Fibroblast of pulmonary artery (primary cell): ENCODE measurements at regions not wholly inside any gene's neighbourhood (a gene's known extent, or its start where the extent isn't known, plus 50 kb on each side); places are given as distances from the start of the nearest gene placed in this dataset.

Source experiments
- DNase-seq: peaks from one replicate; pipeline ENCODE4 v3.0.0-alpha.2; 2010; ENCODE audit warnings: low read depth
- H3K4me3 ChIP-seq: replicated peaks from 2 replicates; pipeline ENCODE4 v1.5.1; 2011; ENCODE audit warnings: low read depth, mild to moderate bottlenecking, control low read depth, low read length, moderate library complexity
- TF ChIP-seq, protein P1 (sequence below): IDR thresholded peaks from 2 replicates; pipeline ENCODE4 v1.5.1; 2011; ENCODE audit warnings: mild to moderate bottlenecking, control low read depth, low read length, inconsistent platforms; ENCODE audit errors: missing control alignments

- TF ChIP-seq, protein P1, sequence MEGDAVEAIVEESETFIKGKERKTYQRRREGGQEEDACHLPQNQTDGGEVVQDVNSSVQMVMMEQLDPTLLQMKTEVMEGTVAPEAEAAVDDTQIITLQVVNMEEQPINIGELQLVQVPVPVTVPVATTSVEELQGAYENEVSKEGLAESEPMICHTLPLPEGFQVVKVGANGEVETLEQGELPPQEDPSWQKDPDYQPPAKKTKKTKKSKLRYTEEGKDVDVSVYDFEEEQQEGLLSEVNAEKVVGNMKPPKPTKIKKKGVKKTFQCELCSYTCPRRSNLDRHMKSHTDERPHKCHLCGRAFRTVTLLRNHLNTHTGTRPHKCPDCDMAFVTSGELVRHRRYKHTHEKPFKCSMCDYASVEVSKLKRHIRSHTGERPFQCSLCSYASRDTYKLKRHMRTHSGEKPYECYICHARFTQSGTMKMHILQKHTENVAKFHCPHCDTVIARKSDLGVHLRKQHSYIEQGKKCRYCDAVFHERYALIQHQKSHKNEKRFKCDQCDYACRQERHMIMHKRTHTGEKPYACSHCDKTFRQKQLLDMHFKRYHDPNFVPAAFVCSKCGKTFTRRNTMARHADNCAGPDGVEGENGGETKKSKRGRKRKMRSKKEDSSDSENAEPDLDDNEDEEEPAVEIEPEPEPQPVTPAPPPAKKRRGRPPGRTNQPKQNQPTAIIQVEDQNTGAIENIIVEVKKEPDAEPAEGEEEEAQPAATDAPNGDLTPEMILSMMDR = no peak
These were observed 143.1 kb downstream of the SYT10 start for GRCh38 chr12:33296529-33296928.

GRCh38 chr12:33290703-33291102 lies 148.9 kb downstream of the SYT10 start:
- H3K4me3 ChIP-seq = no peak overlapping the region
- no peak for DNase-seq
- TF ChIP-seq, protein P1 = no peak

More at GRCh38 chr12:33296529-33296928, 143.1 kb downstream of the SYT10 start:
- no peak overlapping the region for H3K4me3 ChIP-seq
- no peak for DNase-seq

- TF ChIP-seq, protein P1 = no peak
- no peak for DNase-seq
- no peak overlapping the region for H3K4me3 ChIP-seq
These were observed 156.6 kb downstream of the SYT10 start for GRCh38 chr12:33283054-33283453.

- H3K4me3 ChIP-seq = no peak overlapping the region
- no peak for DNase-seq
- TF ChIP-seq, protein P1 = no peak
These were observed 162.2 kb downstream of the SYT10 start for GRCh38 chr12:33277376-33277775.

DNA sequence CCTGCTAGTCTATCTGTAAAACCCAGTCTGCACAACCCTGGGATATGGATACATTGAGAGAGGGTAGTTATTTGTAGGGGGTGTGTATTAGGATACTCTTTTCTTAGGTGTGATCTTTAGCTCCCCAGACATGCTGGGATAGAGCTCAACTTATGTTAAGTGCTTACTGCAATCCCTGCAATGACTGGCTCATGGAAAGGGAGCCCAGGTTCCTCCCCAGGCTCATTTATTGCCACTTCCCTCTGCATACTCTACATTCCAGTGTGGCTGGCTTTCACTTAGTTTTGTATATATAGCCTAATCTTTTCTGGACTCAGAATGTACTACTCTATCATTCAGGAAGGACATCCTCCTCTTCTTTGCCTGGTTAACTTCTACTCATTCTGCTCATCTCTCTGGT lies 172.0 kb downstream of the SYT10 start:
- DNase-seq = no peak
- no peak overlapping the region for H3K4me3 ChIP-seq
- TF ChIP-seq, protein P1 = no peak

DNA sequence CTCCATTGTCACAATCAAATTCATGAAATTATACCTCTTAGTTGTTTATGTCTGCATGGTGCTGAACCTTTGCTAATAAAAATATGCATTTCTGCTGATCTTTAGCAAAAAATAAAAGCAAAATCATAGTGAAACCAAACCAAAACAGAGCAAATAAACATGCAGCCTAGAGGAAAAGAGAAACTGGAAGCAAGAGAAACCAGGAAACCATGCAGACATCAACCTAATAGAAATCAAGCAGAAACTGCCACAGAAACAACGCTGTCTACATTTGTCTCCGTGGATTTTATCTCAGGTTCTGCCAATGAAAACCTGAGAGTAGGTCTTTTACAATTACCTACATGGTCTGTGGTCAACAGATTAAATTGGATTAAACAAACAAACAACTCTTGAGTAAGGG lies 173.7 kb downstream of the SYT10 start:
- TF ChIP-seq, protein P1 = no peak
- no peak overlapping the region for H3K4me3 ChIP-seq
- no peak for DNase-seq

DNA sequence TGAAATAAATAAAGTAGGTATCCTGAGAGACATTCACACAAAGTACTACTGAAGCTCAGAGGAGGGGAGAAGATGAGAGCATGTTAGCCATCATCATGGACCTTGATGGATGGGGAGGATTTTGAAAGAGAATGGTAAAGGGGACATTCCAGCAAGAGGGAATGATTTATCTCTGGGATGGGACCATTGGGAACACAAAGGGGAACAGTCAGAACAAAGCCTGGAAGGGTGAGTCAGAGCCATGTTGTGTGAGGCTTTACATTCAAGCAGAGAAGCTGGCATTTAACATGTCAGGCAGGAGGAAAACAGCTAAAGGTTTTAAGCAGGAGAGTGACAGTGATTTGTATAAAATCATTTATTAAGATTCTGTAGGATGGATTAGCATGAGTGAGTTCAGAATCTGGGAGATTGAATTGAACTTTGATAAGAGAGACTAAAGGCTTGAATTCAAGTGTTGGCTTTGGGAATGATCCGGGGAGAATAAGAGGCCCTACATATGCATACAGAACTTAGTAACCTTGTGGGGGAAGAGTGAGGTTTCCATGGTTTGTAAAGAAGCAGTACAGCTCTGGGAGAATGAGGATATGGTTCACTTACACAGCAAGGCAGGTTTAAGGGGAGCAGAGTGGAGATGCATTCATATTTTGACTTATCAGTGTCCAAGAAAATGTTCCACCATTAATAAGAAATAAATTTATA lies 174.4 kb downstream of the SYT10 start:
- TF ChIP-seq, protein P1 = no peak
- H3K4me3 ChIP-seq = no peak overlapping the region

More for the DNA sequence above, 174.4 kb downstream of the SYT10 start:
- DNase-seq = no peak
